CD4-positive, alpha-beta T cell treated with Interleukin-4 for 1 hour (primary cell): ENCODE measurements at regions not wholly inside any gene's neighbourhood (a gene's known extent, or its start where the extent isn't known, plus 50 kb on each side); places are given as distances from the start of the nearest gene placed in this dataset.

Experiments used
- DNase-seq, 2 donors: peaks; one replicate each; pipeline ENCODE4 v3.0.0-alpha.2; 2020 to 2022

GRCh38 chr10:31604646-31605170, 285.7 kb downstream of the ZEB1 start:
- no peak for DNase-seq

GRCh38 chr10:31604096-31604495, 285.1 kb downstream of the ZEB1 start:
- DNase-seq, result no peak

GRCh38 chr10:31603235-31604087, 284.4 kb downstream of the ZEB1 start:
- DNase-seq, result peak; percentile 67 to 80

GRCh38 chr10:31602541-31603234, 283.7 kb downstream of the ZEB1 start:
- no peak for DNase-seq

- DNase-seq, result no peak
Measured at GRCh38 chr10:31601136-31601535, 282.1 kb downstream of the ZEB1 start.

- no peak for DNase-seq
Measured at GRCh38 chr10:31599626-31600504, 280.8 kb downstream of the ZEB1 start.

GRCh38 chr10:31596765-31597164, 277.7 kb downstream of the ZEB1 start:
- DNase-seq, result no peak

GRCh38 chr10:31595992-31596391, 277.0 kb downstream of the ZEB1 start:
- DNase-seq, result no peak

- no peak for DNase-seq
Measured at GRCh38 chr10:31594347-31594873, 275.4 kb downstream of the ZEB1 start.

- no peak for DNase-seq
Measured at GRCh38 chr10:31593124-31593523, 274.1 kb downstream of the ZEB1 start.

GRCh38 chr10:31591569-31591968, 272.6 kb downstream of the ZEB1 start:
- DNase-seq, result no peak

GRCh38 chr10:31590023-31590800, 271.2 kb downstream of the ZEB1 start:
- DNase-seq, result no peak

- no peak for DNase-seq
Measured at GRCh38 chr10:31587691-31588090, 268.7 kb downstream of the ZEB1 start.

GRCh38 chr10:31586723-31587638, 268.0 kb downstream of the ZEB1 start:
- peak in 1 of 2 donors; percentile 23 for DNase-seq

- DNase-seq, result no peak
Measured at GRCh38 chr10:31584876-31585275, 265.9 kb downstream of the ZEB1 start.

- no peak for DNase-seq
Measured at GRCh38 chr10:31584098-31584631, 265.1 kb downstream of the ZEB1 start.

GRCh38 chr10:31583293-31583692, 264.3 kb downstream of the ZEB1 start:
- no peak for DNase-seq

- peak in 1 of 2 donors; percentile 34 for DNase-seq
Measured at GRCh38 chr10:31582365-31583052, 263.5 kb downstream of the ZEB1 start.

- DNase-seq, result peak in 1 of 2 donors; percentile 43
Measured at GRCh38 chr10:31581741-31582323, 262.8 kb downstream of the ZEB1 start.
